Fibroblast of gingiva (primary cell): ENCODE measurements at regions not wholly inside any gene's neighbourhood (a gene's known extent, or its start where the extent isn't known, plus 50 kb on each side); places are given as distances from the start of the nearest gene placed in this dataset.
"Not testable (repeated sequence)": the region's sequence is repeated elsewhere in the genome, so short reads cannot be mapped to it uniquely, and the experiment has no call there.

Experiments used
- DNase-seq: peaks from one replicate; pipeline ENCODE4 v3.0.0-alpha.2; 2011; ENCODE audit warnings: low read depth

GRCh38 chr14:22491683-22492621 lies 97.1 kb downstream of the DAD1 start:
- no peak for DNase-seq

- DNase-seq = not testable (repeated sequence)
Observed at GRCh38 chr14:22491053-22491452, 98.0 kb downstream of the DAD1 start.

GRCh38 chr14:22489957-22490950 lies 98.8 kb downstream of the DAD1 start:
- no peak for DNase-seq

GRCh38 chr14:22489244-22489545 lies 99.8 kb downstream of the DAD1 start:
- DNase-seq = no peak

- no peak for DNase-seq
Observed at GRCh38 chr14:22488522-22489243, 100.3 kb downstream of the DAD1 start.

GRCh38 chr14:22487941-22488340 lies 101.1 kb downstream of the DAD1 start:
- DNase-seq = no peak

GRCh38 chr14:22487401-22487800 lies 101.6 kb downstream of the DAD1 start:
- no peak for DNase-seq

- DNase-seq = no peak
Observed at GRCh38 chr14:22486675-22487074, 102.3 kb downstream of the DAD1 start.

GRCh38 chr14:22485649-22486048 lies 103.4 kb downstream of the DAD1 start:
- DNase-seq = no peak

GRCh38 chr14:22485178-22485577 lies 103.8 kb downstream of the DAD1 start:
- no peak for DNase-seq

- DNase-seq = no peak
Observed at GRCh38 chr14:22484632-22485031, 104.4 kb downstream of the DAD1 start.

- no peak for DNase-seq
Observed at GRCh38 chr14:22483863-22484593, 105.0 kb downstream of the DAD1 start.

- no peak for DNase-seq
Observed at GRCh38 chr14:22482782-22483553, 106.1 kb downstream of the DAD1 start.

GRCh38 chr14:22482085-22482694 lies 106.8 kb downstream of the DAD1 start:
- DNase-seq = no peak

GRCh38 chr14:22481546-22481945 lies 107.5 kb downstream of the DAD1 start:
- no peak for DNase-seq

GRCh38 chr14:22479776-22480464 lies 109.1 kb downstream of the DAD1 start:
- DNase-seq = no peak

- DNase-seq = no peak
Observed at GRCh38 chr14:22479132-22479531, 109.9 kb downstream of the DAD1 start.

- DNase-seq = no peak
Observed at GRCh38 chr14:22478670-22479069, 110.4 kb downstream of the DAD1 start.

- no peak for DNase-seq
Observed at GRCh38 chr14:22478247-22478646, 110.8 kb downstream of the DAD1 start.
